HCT116 (cell line): ENCODE measurements at regions not wholly inside any gene's neighbourhood (a gene's known extent, or its start where the extent isn't known, plus 50 kb on each side); places are given as distances from the start of the nearest gene placed in this dataset.

ENCODE experiments used
- ATAC-seq: fragments of 200-7000 bp; cut with Tn5 transposase; 2 replicates; pipeline ENCODE4 v1.9.1; 2020; ENCODE audit warnings: mild to moderate bottlenecking, moderate library complexity
- BruUV-seq: library from RNA; stranded (reverse); fragments of 400-500 nt; replicated peaks from 2 replicates; lab custom pipeline; 2021; lab: Mats Ljungman, UMichigan
- CTCF ChIA-PET: fragments of 300-600 bp; sonication (Branson Sonifier 250); formaldehyde crosslinking; loops from one replicate; lab custom pipeline; 2021; ENCODE audit warnings: antibody characterized with exemption; lab: Charles Lee
- POLR2A ChIA-PET: fragments of 300-600, 350-600 bp; sonication (Branson Sonifier 250); formaldehyde crosslinking; loops from one replicate; lab custom pipeline; 2021; ENCODE audit warnings: antibody characterized with exemption; lab: Charles Lee
- RAD21 ChIA-PET, 2 experiments: fragments of 300-600 bp; sonication (Branson Sonifier 250); formaldehyde crosslinking; loops; one replicate each; lab custom pipeline; 2023; ENCODE audit warnings: low total read pairs in 2 of 2; ENCODE audit not compliant: uncharacterized antibody in 2 of 2, unreplicated experiment in 2 of 2, low non-redundant PET in 1 of 2; lab: Charles Lee
- DNase-seq: peaks from one replicate; pipeline ENCODE4 v3.0.0-alpha.2; 2010; ENCODE audit warnings: low read depth, low spot score
- H2AFZ ChIP-seq: fragments of 200-600 bp; shearing (Covaris generic), sonication (generic); 2 replicates; pipeline ENCODE4 v1.6.1; 2017; ENCODE audit warnings: low read depth, mixed run types, mixed read lengths, antibody characterized with exemption, low read length; ENCODE audit not compliant: poor library complexity, severe bottlenecking
- H3K27ac ChIP-seq: 2 replicates; pipeline ENCODE4 v1.5.1; 2012; ENCODE audit warnings: low read depth, low read length
- H3K27me3 ChIP-seq: fragments of 200-600 bp; sonication (generic); 2 replicates; pipeline ENCODE4 v1.6.1; 2016; ENCODE audit warnings: mixed run types, low read length, mixed read lengths; ENCODE audit not compliant: insufficient read depth
- H3K36me3 ChIP-seq, 2 experiments: fragments of 200-500 bp in 1 of 2; fragments of 200-600 bp in 1 of 2; sonication (Bioruptor generic) in 1 of 2; sonication (generic) in 1 of 2; 2 replicates each; pipeline versions ENCODE4 v1.5.1 to v1.6.1; 2014 to 2016; ENCODE audit warnings: low read length in 2 of 2, inconsistent platforms in 1 of 2, mixed read lengths in 1 of 2, mixed run types in 1 of 2; ENCODE audit not compliant: insufficient read depth in 2 of 2, control insufficient read depth in 1 of 2
- H3K4me1 ChIP-seq, 2 experiments: fragments of 200-600 bp in 1 of 2; sonication (generic) in 1 of 2; 2 replicates each; pipeline versions ENCODE4 v1.5.1 to v1.6.1; 2012 to 2017; ENCODE audit warnings: low read length in 2 of 2, inconsistent platforms in 1 of 2, mild to moderate bottlenecking in 1 of 2, mixed read lengths in 1 of 2, mixed run types in 1 of 2, moderate library complexity in 1 of 2; ENCODE audit not compliant: insufficient read depth in 2 of 2, control insufficient read depth in 1 of 2
- H3K4me2 ChIP-seq: fragments of 200-600 bp; sonication (generic); 2 replicates; pipeline ENCODE4 v1.6.1; 2017; ENCODE audit warnings: mixed run types, low read length, mixed read lengths
- H3K4me3 ChIP-seq, 2 experiments: fragments of 200-600 bp in 1 of 2; sonication (generic) in 1 of 2; replicated peaks in 1 of 2; 2 replicates each; pipeline ENCODE4 v1.5.1; 2011 to 2016; ENCODE audit warnings: low read length in 2 of 2, control low read depth in 1 of 2, low read depth in 1 of 2, mild to moderate bottlenecking in 1 of 2, mixed read lengths in 1 of 2, mixed run types in 1 of 2
- H3K79me2 ChIP-seq: fragments of 200-600 bp; sonication (generic); 2 replicates; pipeline ENCODE4 v1.6.1; 2017; ENCODE audit warnings: mild to moderate bottlenecking, mixed run types, low read length, moderate library complexity, mixed read lengths; ENCODE audit not compliant: insufficient read depth
- H3K9ac ChIP-seq: fragments of 200-600 bp; sonication (generic); 2 replicates; pipeline ENCODE4 v1.6.1; 2016; ENCODE audit warnings: low read length, mixed read lengths
- H3K9me2 ChIP-seq: fragments of 200-600 bp; sonication (generic), shearing (Covaris generic); 2 replicates; pipeline ENCODE4 v1.6.1; 2017; ENCODE audit warnings: mixed run types, mild to moderate bottlenecking, moderate library complexity; ENCODE audit not compliant: insufficient read depth
- H3K9me3 ChIP-seq, 2 experiments: fragments of 200-500 bp in 1 of 2; fragments of 200-600 bp in 1 of 2; sonication (Bioruptor generic) in 1 of 2; sonication (generic) in 1 of 2; 2 replicates each; pipeline ENCODE4 v1.6.1; 2014 to 2017; ENCODE audit warnings: low read length in 2 of 2, mixed read lengths in 2 of 2, inconsistent platforms in 1 of 2, low read depth in 1 of 2, mild to moderate bottlenecking in 1 of 2, mixed run types in 1 of 2, moderate library complexity in 1 of 2; ENCODE audit not compliant: control insufficient read depth in 1 of 2, insufficient read depth in 1 of 2
- H4K20me1 ChIP-seq: fragments of 200-600 bp; sonication (generic), shearing (Covaris generic); 2 replicates; pipeline ENCODE4 v1.6.1; 2017; ENCODE audit warnings: mixed run types, mild to moderate bottlenecking, moderate library complexity; ENCODE audit not compliant: insufficient read depth
- CTCF ChIP-seq, 3 experiments: fragments of 200-600 bp in 1 of 3; sonication (generic) in 1 of 3; IDR thresholded peaks in 2 of 3; conservative IDR thresholded peaks in 1 of 3; 2 replicates each; pipeline ENCODE4 v1.5.1; 2012 to 2017; ENCODE audit warnings: low read depth in 2 of 3, low read length in 2 of 3, antibody characterized with exemption in 1 of 3, borderline replicate concordance in 1 of 3, control low read depth in 1 of 3, mild to moderate bottlenecking in 1 of 3, mixed read lengths in 1 of 3, mixed run types in 1 of 3, moderate library complexity in 1 of 3; ENCODE audit not compliant: insufficient read depth in 1 of 3
- RAD21 ChIP-seq: IDR thresholded peaks from 2 replicates; pipeline ENCODE4 v1.6.1; 2012; ENCODE audit warnings: low read depth, mild to moderate bottlenecking
- SP1 ChIP-seq: IDR thresholded peaks from 2 replicates; pipeline ENCODE4 v1.6.1; 2012; ENCODE audit warnings: low read depth
- ZBTB33 ChIP-seq: IDR thresholded peaks from 2 replicates; pipeline ENCODE4 v1.6.1; 2011; ENCODE audit warnings: mild to moderate bottlenecking, low read length, moderate library complexity; ENCODE audit not compliant: insufficient replicate concordance; ENCODE audit errors: extremely low read depth
- ZFX ChIP-seq: fragments of 450-650 bp; IDR thresholded peaks from 2 replicates; pipeline ENCODE4 v1.6.1; 2017
- ZNF274 ChIP-seq: fragments of 200-500 bp; sonication (Bioruptor generic); IDR thresholded peaks from 2 replicates; pipeline ENCODE4 v1.6.1; 2014; ENCODE audit warnings: mild to moderate bottlenecking, low read depth, low read length, inconsistent platforms
- intact Hi-C: fragments of 100-400 bp; cut with micrococcal nuclease; formaldehyde crosslinking; loops from 2 replicates; pipeline ENCODE4 v1.10.0; 2022

GRCh38 chr16:85491058-85491771, 121.9 kb upstream of the GSE1 start:
- H3K27ac ChIP-seq = peak overlapping the region; percentile 32; the same call in 1 of the 2 replicates
- peak overlapping the region; percentile 80 for H3K4me2 ChIP-seq
- H3K4me3 ChIP-seq = peak overlapping the region in 1 of 2 experiments; percentile 47; a peak in 2 of 4 replicates
- intact Hi-C loops = loop anchor here (10.0 kb wide), 2 partner anchors 56 to 124 kb away; partner anchors contain the start of gene GSE1
- ATAC-seq = peak; percentile 77
- no peaks in the 10 kb centered on the region for H4K20me1 ChIP-seq
- ChIA-PET POLR2A (interaction anchor here (0.8 kb wide), 1 partner anchor 10 kb away, joined by 3 read pairs; no protein-coding TSS in a partner anchor), RAD21 (interaction anchor here (0.6 to 3.0 kb wide), 6 partner anchors 20 to 124 kb away, joined by 3 to 11 read pairs (median 4); no protein-coding TSS in a partner anchor)
- H3K9ac ChIP-seq = peak overlapping the region; percentile 36
- no peaks in the 10 kb centered on the region for H3K9me3 ChIP-seq
- TF ChIP-seq SP1 = no peak
- peak; percentile 40; the same call in 1 of the 2 replicates for TF ChIP-seq ZFX
- no peak for TF ChIP-seq ZBTB33
- peak; percentile 80 for TF ChIP-seq RAD21
- TF ChIP-seq CTCF (IDR thresholded peaks at IDR 0.05 in 2 of 3, conservative IDR thresholded peaks at IDR 0.05 in 1 of 3; ENCODE audit: borderline replicate concordance in 1 of 3, insufficient read depth in 1 of 3, low read depth in 2 of 3, low read length in 2 of 3) = peak; percentile 93 to 100 (median 100)
- TF ChIP-seq ZNF274 = no peak
- TF ChIP-seq, all 23 proteins: peak for 3
- Histone ChIP-seq H3K79me2 (no peaks in the 10 kb centered on the region), H2AFZ (no peak overlapping the region), H3K27me3 (no peaks in the 10 kb centered on the region), H3K36me3 (no peaks in the 10 kb centered on the region), H3K4me1 (peaks cover 22 to 25% of the 10 kb centered on the region in 2 experiments), H3K9me2 (no peaks in the 10 kb centered on the region)
- no TSS peak for BruUV-seq
- CTCF ChIA-PET = interaction anchor here (0.6 to 3.8 kb wide), 31 partner anchors 9 to 216 kb away, joined by 3 to 33 read pairs (median 5); partner anchors contain the start of gene GSE1
- DNase-seq = peak; percentile 31
